Left kidney (tissue), 1 donor: ENCODE measurements at regions not wholly inside any gene's neighbourhood (a gene's known extent, or its start where the extent isn't known, plus 50 kb on each side); places are given as distances from the start of the nearest gene placed in this dataset.
"Not testable (repeated sequence)": the region's sequence is repeated elsewhere in the genome, so short reads cannot be mapped to it uniquely, and the experiment has no call there.

Source experiments
- DNase-seq: peaks from one replicate; pipeline ENCODE4 v3.0.0-alpha.2; 2013

- DNase-seq, result no peak
Observed at GRCh38 chr10:6877336-6877721, 297.3 kb upstream of the PRKCQ start.

GRCh38 chr10:6875269-6875865 is 295.3 kb upstream of the PRKCQ start:
- DNase-seq, result no peak

- DNase-seq, result no peak
Observed at GRCh38 chr10:6871128-6871527, 291.1 kb upstream of the PRKCQ start.

- DNase-seq, result no peak
Observed at GRCh38 chr10:6868036-6868725, 288.1 kb upstream of the PRKCQ start.

- no peak for DNase-seq
Observed at GRCh38 chr10:6866757-6867156, 286.7 kb upstream of the PRKCQ start.

- no peak for DNase-seq
Observed at GRCh38 chr10:6864142-6864541, 284.1 kb upstream of the PRKCQ start.

- no peak for DNase-seq
Observed at GRCh38 chr10:6863381-6863780, 283.3 kb upstream of the PRKCQ start.

- no peak for DNase-seq
Observed at GRCh38 chr10:6850452-6850851, 270.4 kb upstream of the PRKCQ start.

GRCh38 chr10:6847561-6847960 is 267.5 kb upstream of the PRKCQ start:
- DNase-seq, result no peak

- no peak for DNase-seq
Observed at GRCh38 chr10:6843894-6844650, 264.0 kb upstream of the PRKCQ start.

- DNase-seq, result no peak
Observed at GRCh38 chr10:6843481-6843881, 263.4 kb upstream of the PRKCQ start.

GRCh38 chr10:6842722-6843121 is 262.6 kb upstream of the PRKCQ start:
- DNase-seq, result no peak

- no peak for DNase-seq
Observed at GRCh38 chr10:6841761-6842160, 261.7 kb upstream of the PRKCQ start.

- no peak for DNase-seq
Observed at GRCh38 chr10:6840766-6841165, 260.7 kb upstream of the PRKCQ start.

- DNase-seq, result no peak
Observed at GRCh38 chr10:6840201-6840691, 260.2 kb upstream of the PRKCQ start.

- no peak for DNase-seq
Observed at GRCh38 chr10:6838118-6838517, 258.0 kb upstream of the PRKCQ start.

- DNase-seq, result no peak
Observed at GRCh38 chr10:6833458-6834011, 253.5 kb upstream of the PRKCQ start.

- not testable (repeated sequence) for DNase-seq
Observed at GRCh38 chr10:6830981-6831380, 250.9 kb upstream of the PRKCQ start.

GRCh38 chr10:6824793-6825192 is 244.7 kb upstream of the PRKCQ start:
- DNase-seq, result not testable (repeated sequence)

- no peak for DNase-seq
Observed at GRCh38 chr10:6823770-6824169, 243.7 kb upstream of the PRKCQ start.

GRCh38 chr10:6819301-6819700 is 239.2 kb upstream of the PRKCQ start:
- no peak for DNase-seq

GRCh38 chr10:6817770-6818169 is 237.7 kb upstream of the PRKCQ start:
- no peak for DNase-seq

GRCh38 chr10:6815346-6815745 is 235.3 kb upstream of the PRKCQ start:
- DNase-seq, result no peak
